PC-3 (cell line): ENCODE measurements at regions not wholly inside any gene's neighbourhood (a gene's known extent, or its start where the extent isn't known, plus 50 kb on each side); places are given as distances from the start of the nearest gene placed in this dataset.
"Not testable (repeated sequence)": the region's sequence is repeated elsewhere in the genome, so short reads cannot be mapped to it uniquely, and the experiment has no call there.

Experiments used
- CTCF ChIP-seq: fragments of 300-600 bp; sonication (generic); conservative IDR thresholded peaks from 2 replicates; pipeline ENCODE4 v1.5.1; 2017; ENCODE audit warnings: antibody characterized with exemption, low read depth, mild to moderate bottlenecking, low read length
- EZH2 ChIP-seq: fragments of 300-600 bp; sonication (generic); IDR thresholded peaks from one replicate; pipeline ENCODE4 v1.6.1; 2017; ENCODE audit warnings: antibody characterized with exemption, mild to moderate bottlenecking, low read length; ENCODE audit not compliant: unreplicated experiment

GRCh38 chr3:68650657-68651056 is 281.7 kb downstream of the TAFA4 start:
- TF ChIP-seq CTCF, EZH2: not testable (repeated sequence)
